IPS DF 6.9 (cell line): ENCODE measurements at regions not wholly inside any gene's neighbourhood (a gene's known extent, or its start where the extent isn't known, plus 50 kb on each side); places are given as distances from the start of the nearest gene placed in this dataset.
"Not testable (repeated sequence)": the region's sequence is repeated elsewhere in the genome, so short reads cannot be mapped to it uniquely, and the experiment has no call there.

Source experiments
- DNase-seq: peaks from one replicate; pipeline ENCODE4 v3.0.0-alpha.2; 2013; ENCODE audit warnings: low read depth, low spot score
- H3K27ac ChIP-seq: one replicate; pipeline ENCODE4 v1.5.1; 2013; ENCODE audit warnings: low read length, control low read depth
- H3K27me3 ChIP-seq: 2 replicates; pipeline ENCODE4 v1.6.1; 2013; ENCODE audit warnings: mild to moderate bottlenecking, low read length; ENCODE audit not compliant: control insufficient read depth, insufficient read depth
- H3K36me3 ChIP-seq: 2 replicates; pipeline ENCODE4 v1.6.1; 2013; ENCODE audit warnings: low read length; ENCODE audit not compliant: control insufficient read depth, insufficient read depth
- H3K4me1 ChIP-seq: 2 replicates; pipeline ENCODE4 v1.6.1; 2013; ENCODE audit warnings: low read length; ENCODE audit not compliant: control insufficient read depth, insufficient read depth
- H3K4me3 ChIP-seq: 2 replicates; pipeline ENCODE4 v1.5.1; 2013; ENCODE audit warnings: mild to moderate bottlenecking, low read length
- H3K9me3 ChIP-seq: 2 replicates; pipeline ENCODE4 v1.6.1; 2013; ENCODE audit warnings: low read length, inconsistent platforms; ENCODE audit not compliant: control insufficient read depth, insufficient read depth
- WGBS: extraction: QIAGEN DNeasy Blood & Tissue Kit; methylation state at CpG from one replicate; pipeline ENCODE4 v1.1.7; 2013; ENCODE audit warnings: mixed read lengths, missing lambda C conversion rate; ENCODE audit not compliant: insufficient read length, insufficient coverage; 5-methylcytosine and 5-hydroxymethylcytosine counted together

- H3K27ac ChIP-seq: no peak overlapping the region
- H3K27me3 ChIP-seq: no peaks in the 10 kb centered on the region
- H3K36me3 ChIP-seq: no peaks in the 10 kb centered on the region
- H3K4me1 ChIP-seq: no peaks in the 10 kb centered on the region
- H3K9me3 ChIP-seq: no peaks in the 10 kb centered on the region
- DNase-seq: no peak
- WGBS: 100% methylated on average over 1 of the region's 13 CpGs
- H3K4me3 ChIP-seq: no peak overlapping the region
Measured at GRCh38 chr3:75380276-75380771, 283.8 kb upstream of the FRG2C start.

GRCh38 chr3:75384016-75384415 lies 280.1 kb upstream of the FRG2C start:
- not testable (repeated sequence) for H3K4me1 ChIP-seq, H3K27ac ChIP-seq, H3K4me3 ChIP-seq, H3K36me3 ChIP-seq, H3K9me3 ChIP-seq, DNase-seq, H3K27me3 ChIP-seq
- no CpG with 5 or more reads among the region's 4 CpGs for WGBS

GRCh38 chr3:75388486-75389124 lies 275.5 kb upstream of the FRG2C start:
- not testable (repeated sequence) for H3K27ac ChIP-seq, H3K36me3 ChIP-seq, DNase-seq, H3K4me3 ChIP-seq, H3K9me3 ChIP-seq, H3K4me1 ChIP-seq, H3K27me3 ChIP-seq
- no CpG with 5 or more reads among the region's 5 CpGs for WGBS

- not testable (repeated sequence) for H3K9me3 ChIP-seq, DNase-seq, H3K36me3 ChIP-seq, H3K4me3 ChIP-seq, H3K27me3 ChIP-seq, H3K4me1 ChIP-seq, H3K27ac ChIP-seq
- no CpG with 5 or more reads among the region's 3 CpGs for WGBS
Measured at GRCh38 chr3:75393288-75393694, 270.8 kb upstream of the FRG2C start.

GRCh38 chr3:75394102-75394501 lies 270.0 kb upstream of the FRG2C start:
- not testable (repeated sequence) for H3K36me3 ChIP-seq, H3K4me3 ChIP-seq, DNase-seq, H3K27ac ChIP-seq, H3K9me3 ChIP-seq, H3K4me1 ChIP-seq, H3K27me3 ChIP-seq
- no CpG with 5 or more reads among the region's 7 CpGs for WGBS

- H3K36me3 ChIP-seq, DNase-seq, H3K9me3 ChIP-seq, H3K27me3 ChIP-seq, H3K4me1 ChIP-seq, H3K4me3 ChIP-seq, H3K27ac ChIP-seq: not testable (repeated sequence)
- WGBS: no CpG with 5 or more reads among the region's 15 CpGs
Measured at GRCh38 chr3:75394562-75395360, 269.4 kb upstream of the FRG2C start.

GRCh38 chr3:75395580-75396315 lies 268.4 kb upstream of the FRG2C start:
- Histone ChIP-seq H3K36me3 (no peaks in the 10 kb centered on the region), H3K9me3 (no peaks in the 10 kb centered on the region), H3K27me3 (no peaks in the 10 kb centered on the region), H3K27ac (no peak overlapping the region), H3K4me3 (no peak overlapping the region), H3K4me1 (no peaks in the 10 kb centered on the region)
- no CpG with 5 or more reads among the region's 61 CpGs for WGBS
- no peak for DNase-seq

- Histone ChIP-seq H3K27me3 (no peaks in the 10 kb centered on the region), H3K4me3 (no peak overlapping the region), H3K27ac (no peak overlapping the region), H3K36me3 (no peaks in the 10 kb centered on the region), H3K9me3 (no peaks in the 10 kb centered on the region), H3K4me1 (no peaks in the 10 kb centered on the region)
- no CpG with 5 or more reads among the region's 29 CpGs for WGBS
- no peak for DNase-seq
Measured at GRCh38 chr3:75396316-75396802, 267.8 kb upstream of the FRG2C start.

GRCh38 chr3:75397486-75397885 lies 266.6 kb upstream of the FRG2C start:
- no CpG with 5 or more reads among the region's 20 CpGs for WGBS
- H3K27ac ChIP-seq: not testable (repeated sequence)

GRCh38 chr3:75422101-75422945 lies 241.8 kb upstream of the FRG2C start:
- no CpG with 5 or more reads among the region's 18 CpGs for WGBS
- not testable (repeated sequence) for H3K4me3 ChIP-seq

More at GRCh38 chr3:75397486-75397885, 266.6 kb upstream of the FRG2C start:
- H3K4me1 ChIP-seq, DNase-seq, H3K4me3 ChIP-seq, H3K36me3 ChIP-seq, H3K9me3 ChIP-seq, H3K27me3 ChIP-seq: not testable (repeated sequence)

More at GRCh38 chr3:75422101-75422945, 241.8 kb upstream of the FRG2C start:
- not testable (repeated sequence) for H3K27ac ChIP-seq, H3K27me3 ChIP-seq, H3K9me3 ChIP-seq, H3K36me3 ChIP-seq, DNase-seq, H3K4me1 ChIP-seq
